ENCODE measurements at regions not wholly inside any gene's neighbourhood (a gene's known extent, or its start where the extent isn't known, plus 50 kb on each side); places are given as distances from the start of the nearest gene placed in this dataset.

GRCh38 chr5:3994628-3995027 lies 399.0 kb downstream of the IRX1 start:
- TF ChIP-seq CTCF (conservative IDR thresholded peaks at IDR 0.05; ENCODE audit: low read depth in 2 of 2) (no peak), JUNB (IDR thresholded peaks at IDR 0.05; ENCODE audit: unreplicated experiment) (no peak), POLR2AphosphoS5 (IDR thresholded peaks at IDR 0.05; ENCODE audit: low read depth) (no peak), EZH2 (IDR thresholded peaks at IDR 0.05; ENCODE audit: low read depth, unreplicated experiment) (no peak)

Data from GM23338 (cell line).